ENCODE measurements at regions not wholly inside any gene's neighbourhood (a gene's known extent, or its start where the extent isn't known, plus 50 kb on each side); places are given as distances from the start of the nearest gene placed in this dataset.

DNA sequence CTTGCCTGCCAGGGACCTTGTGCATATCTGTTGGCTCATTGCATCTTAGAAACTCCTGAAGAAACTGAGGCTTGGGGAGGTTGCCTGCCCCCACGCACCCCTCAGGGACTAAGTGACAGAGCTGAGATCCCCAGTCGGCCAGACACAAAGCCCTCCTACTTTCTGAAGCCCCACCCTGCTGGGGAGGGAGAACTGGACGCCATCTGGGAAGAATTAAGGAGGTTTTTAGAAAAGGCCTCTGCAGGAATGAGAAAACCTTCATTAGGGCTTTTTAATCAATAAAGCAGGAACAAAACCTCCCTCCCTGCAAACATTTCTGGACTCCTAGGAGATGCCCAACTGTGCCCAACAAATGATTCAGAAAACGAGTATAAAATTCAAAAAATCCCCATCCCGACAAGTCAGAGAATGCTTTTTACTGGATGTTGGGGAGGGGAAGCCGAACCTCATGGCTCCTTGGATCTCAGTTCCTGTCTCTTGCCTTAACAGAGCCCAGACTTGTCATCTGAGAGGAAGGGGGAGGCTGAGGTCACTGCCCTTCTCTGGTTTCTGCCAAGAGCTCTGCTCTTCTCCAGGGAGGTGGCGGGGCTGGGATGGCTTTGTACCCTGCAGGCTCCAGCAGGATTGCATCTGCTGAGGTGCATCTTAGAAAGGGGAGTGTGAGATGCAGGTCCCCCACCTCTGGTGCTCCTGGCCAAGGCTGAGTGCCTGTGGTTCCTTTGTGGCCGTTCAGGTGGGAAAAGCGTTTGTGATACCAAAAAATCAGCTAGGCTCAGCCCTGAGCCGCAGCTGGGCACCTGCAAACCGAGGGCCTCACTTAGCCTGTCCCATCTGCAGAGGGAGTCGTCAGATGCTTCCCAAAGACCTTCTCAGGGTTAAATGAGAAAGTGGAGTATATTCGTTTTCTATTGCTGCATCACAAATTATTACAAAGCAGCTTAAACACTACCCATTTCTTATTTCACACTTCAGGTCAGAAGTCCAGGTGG is 142.4 kb downstream of the ZFP36L2 start:
- no peak for DNase-seq

DNA sequence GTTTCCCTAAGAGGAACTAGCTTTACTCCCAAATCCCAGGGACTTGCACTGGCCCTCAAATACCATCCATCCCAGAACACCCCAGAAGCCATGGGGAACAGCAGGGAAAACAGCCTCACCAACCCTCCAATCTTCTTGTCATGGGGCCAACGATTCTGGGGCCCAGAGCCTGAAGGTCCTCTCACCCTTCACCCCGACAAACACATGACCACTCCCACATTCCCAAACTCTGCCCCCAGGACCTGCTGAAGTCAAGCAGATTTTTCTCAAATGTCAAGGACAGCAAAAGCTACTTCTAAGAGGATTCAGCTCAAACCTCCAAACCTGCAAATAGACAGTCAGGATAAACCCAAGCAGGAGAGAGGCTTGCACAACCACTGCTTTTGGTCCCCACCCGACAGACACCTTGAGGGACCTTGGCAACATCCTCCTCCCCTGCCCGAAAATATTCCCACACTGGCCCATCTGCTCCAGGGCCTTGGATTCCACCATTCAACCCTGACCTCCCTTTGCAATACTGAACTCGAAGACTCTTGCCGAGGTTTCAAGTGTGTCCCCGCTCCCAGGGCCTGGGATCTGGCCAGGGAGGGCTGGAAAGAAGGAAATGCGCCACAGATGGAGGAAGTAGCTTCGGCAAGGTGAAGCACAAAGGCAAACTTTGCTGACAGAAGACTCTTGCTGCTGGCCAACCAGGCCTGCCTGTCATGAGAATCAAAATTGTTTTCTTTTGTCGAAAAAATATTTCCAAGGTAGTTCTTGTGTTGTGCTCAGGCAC is 143.3 kb downstream of the ZFP36L2 start:
- no peak for DNase-seq

DNA sequence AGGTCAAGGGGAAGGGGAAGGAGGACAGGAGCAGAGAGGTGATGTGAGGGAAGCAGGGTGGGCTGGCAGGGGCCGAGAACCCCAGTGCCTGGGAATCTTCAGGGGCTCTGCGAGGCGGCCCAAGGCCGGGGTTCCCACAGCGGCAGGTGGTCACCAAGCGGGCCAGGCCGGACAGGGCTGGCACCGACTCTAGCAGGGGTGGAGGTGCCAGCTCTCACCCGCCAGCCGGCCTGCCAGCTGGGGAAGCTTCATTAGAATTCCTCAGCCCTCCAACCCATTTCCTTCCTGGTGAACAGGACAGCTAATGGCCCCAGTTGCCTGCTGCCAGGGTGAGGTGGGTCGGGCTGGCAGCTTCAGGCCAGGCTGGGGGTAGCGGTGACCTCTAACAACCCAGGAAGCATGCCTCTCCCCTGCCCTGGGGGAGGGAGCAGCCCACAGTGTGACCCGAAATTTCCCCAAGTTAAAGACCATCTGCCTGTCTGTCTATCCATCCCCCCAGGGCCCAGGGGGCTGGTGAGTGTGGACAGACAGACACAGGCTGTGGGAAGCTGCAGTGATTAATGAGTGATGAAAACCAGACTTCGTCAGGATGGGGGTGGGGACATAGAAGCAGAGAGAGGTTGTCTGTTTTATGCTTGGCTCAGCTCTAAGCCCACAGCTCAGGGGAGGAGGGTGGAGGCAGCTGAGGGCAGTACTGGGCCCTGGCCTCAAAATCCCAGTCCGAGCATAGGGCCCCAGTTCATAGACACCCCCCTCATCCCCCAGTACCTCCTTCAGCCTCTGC is 144.1 kb downstream of the ZFP36L2 start:
- DNase-seq: no peak

DNA sequence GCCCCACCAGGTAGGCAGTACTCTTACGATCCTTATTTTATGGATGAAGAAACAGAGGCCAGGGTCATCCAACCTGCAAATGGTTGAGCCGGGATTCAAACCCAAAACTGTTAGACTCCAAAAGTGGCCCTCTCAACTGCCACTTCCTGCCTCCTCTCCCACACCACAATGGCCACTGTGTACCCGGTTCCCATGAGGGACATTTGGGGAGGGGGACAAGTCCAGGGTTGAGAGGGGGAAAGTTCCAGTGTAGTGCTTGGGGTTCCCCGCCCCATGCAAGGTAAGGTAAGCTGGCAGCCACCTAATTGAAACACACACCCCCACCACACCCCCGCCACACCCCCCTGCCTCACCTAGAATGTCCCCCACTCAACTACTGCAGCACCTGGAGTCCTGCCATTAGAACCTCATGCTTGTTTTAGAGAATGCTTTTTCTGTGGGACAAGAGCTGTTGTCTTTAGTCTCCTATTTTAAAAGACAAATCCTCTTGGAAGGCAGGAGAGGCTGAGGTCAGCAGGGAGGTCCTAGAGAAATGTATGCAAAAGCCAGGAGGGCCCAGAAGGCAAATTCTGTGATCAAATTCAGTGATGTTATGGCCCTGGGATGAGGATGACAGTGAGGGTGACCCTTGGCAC is 145.2 kb downstream of the ZFP36L2 start:
- no peak for DNase-seq

DNA sequence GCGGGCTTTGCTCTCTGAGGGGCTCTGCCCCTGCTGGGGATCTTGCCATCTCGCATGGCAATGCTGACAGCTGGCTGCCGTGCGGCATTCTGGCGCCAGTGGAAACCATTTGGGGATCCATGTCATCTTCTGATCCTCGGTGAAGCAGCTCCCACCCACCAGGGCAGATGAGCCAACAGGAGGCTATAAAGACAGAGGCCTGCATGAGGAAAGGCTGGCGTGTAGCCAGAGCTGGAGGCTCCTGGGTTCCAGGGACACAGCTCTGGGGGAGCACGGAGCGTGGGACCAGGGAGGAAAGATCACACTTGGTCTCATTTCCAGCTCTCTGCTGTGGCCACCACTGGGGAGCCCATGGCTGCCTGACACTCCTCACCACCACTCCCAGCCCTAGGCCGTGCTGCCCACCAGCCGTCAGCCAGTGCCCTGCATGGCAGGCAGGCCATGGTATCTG is 145.8 kb downstream of the ZFP36L2 start:
- DNase-seq: no peak

DNA sequence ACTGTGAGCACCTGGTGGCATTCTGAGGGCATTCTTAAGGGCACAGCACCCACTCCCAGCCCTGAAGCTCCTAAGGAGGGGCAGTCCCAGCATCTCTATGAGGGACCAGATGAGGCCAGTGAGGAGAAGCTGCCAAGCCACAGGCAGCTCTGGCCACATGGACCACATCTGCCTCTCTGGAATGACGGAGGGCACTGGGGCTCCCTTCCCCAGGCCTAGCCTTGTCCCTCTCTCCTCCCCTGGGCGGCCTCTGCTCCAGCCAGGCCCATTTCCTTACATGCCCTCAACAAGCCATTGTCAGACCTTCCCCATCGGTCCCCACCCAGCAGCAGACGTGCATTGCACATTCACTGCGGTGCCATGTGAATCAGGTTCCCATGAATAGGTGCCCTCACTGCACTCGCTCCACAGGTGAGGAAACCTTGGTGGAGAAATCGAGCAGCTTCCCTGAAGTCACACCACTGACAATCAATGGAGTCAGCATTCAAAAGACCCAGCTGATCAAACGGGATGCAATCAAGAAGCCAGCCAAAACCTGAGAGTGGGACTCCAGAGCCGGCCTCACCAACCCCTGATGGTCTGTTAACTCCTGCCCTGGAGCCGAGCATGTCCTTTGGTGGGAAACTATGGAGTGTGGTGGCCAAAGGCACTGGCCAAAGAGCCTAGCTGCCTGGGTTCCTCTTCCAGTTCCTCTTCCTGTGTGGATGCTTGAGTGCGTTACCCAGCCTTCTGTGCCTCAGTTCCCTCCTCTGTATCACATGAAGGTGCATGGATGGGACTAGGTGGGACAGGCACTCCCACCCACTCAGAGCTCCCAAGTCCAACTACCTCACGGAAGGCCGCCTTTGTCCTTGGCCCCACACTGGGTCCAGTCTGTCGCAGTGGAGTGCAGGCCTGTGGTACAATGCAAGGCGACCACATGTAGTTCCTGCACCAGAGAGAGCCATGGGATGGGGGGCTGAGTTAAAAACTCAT is 147.3 kb downstream of the ZFP36L2 start:
- DNase-seq: no peak

DNA sequence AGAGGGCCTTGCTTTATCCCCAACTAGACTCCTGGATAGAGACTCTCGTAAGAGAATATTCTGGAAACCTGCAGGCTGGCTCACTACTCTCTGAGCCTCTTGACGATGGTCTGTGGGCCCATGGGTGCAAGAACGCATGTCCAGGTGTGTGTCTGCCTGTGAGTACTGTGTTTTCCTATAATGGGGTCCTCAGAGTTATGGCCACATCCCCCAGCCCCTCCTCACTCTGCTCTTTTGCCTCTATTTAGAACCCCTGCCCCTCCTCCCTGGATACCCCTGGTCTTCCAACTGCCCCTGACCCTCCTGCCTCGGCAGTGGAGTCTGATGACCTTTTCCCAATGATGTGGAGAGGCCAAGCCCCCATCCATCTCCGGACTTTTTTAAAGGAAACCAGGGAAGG is 148.1 kb downstream of the ZFP36L2 start:
- no peak for DNase-seq

DNA sequence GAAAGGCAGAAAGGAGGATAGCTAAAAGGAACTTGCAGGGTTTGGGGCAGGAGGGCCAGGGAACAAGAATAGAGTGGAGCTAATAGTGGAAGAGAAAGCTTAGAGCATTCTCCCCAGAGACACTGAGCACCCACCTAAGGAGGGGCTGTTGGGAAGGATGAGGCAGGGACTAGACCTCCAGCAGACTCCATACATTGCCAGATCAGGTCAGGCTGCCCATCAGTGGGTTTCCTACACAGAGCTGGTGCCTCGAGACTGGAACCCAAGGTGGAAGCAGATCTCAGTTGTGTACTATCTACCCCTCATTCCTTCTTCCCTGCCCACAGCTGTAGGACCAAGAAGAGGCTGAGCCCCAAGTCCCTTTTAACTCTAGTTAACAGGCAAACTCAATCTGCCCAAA is 148.5 kb downstream of the ZFP36L2 start:
- DNase-seq: no peak

DNA sequence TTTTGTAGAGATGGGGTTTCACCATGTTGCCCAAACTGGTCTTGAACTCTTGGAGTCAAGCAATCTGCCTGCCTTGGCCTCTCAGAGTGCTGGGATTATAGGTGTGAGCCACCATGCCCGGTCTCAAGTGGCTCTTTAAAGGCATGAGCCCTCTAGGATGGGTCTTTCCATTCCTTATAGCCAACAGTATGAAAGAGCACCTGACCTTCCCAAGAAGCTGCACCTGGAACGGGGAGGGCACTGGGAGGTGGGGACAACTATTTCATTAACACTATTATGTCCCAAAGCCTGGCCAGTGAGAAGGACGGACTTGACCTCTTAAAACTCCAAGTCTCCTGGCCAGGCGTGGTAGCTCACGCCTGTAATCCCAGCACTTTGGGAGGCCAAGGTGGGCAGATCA is 149.7 kb downstream of the ZFP36L2 start:
- no peak for DNase-seq

DNA sequence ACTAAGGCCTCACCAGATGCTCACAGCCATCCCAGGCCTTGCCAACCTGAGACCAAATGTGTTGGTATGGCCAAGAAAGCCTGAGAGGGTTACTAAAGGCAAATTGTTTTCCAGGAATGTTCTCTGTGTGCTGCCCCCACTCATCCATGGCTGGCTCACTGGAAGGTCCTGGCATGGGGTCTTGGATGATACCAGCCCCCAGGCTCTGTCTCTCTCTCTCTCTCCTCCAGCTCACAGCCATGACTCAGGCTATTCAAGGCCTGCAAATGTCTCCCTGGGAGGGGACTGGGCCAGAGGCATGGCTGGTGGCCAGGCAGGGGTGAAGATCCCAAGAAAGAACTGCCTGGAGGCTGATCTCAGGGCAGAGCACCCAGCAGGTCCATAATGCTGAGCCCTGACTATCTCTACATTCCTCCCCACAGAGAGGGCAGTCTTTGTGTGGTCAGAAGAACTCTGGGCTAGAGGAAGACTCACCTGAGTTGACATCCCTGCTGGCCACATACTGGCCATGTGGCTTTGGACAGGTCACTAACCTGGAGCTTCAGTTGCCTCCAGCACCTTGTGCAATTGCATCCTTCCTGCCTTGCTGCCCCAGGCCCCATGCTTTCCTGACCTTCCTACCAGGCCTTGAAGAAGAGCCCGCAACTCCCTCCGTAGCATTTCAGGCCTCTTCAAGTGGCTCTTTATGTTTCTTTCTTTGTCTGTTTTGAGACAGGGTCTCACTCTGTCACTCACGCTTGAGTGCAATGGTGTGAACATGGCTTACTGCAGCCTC is 150.4 kb downstream of the ZFP36L2 start:
- DNase-seq: no peak

DNA sequence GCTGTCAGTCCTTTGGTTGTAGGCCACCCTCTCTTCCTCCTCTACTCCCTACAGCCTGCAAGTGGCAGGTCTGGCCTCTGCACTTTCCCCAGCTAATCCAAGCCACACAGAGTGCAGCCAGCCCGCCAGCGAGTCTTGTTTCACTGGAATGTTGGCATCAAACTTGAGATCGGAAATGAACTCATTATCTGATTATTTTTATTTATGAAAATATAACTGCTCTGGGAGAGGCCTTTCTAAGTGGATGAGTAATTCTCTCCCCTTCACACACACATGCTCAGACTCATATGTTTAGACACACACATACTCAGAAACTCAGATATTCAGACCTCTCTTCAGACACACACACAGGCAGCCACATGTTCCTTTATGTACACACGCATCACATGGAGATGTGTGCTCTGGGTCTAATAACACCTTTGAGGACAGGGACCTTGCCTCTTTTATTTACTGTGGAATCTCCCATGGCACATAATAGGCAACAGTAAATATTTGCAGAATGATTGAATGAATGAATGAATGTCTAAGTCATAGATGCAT is 151.3 kb downstream of the ZFP36L2 start:
- no peak for DNase-seq

DNA sequence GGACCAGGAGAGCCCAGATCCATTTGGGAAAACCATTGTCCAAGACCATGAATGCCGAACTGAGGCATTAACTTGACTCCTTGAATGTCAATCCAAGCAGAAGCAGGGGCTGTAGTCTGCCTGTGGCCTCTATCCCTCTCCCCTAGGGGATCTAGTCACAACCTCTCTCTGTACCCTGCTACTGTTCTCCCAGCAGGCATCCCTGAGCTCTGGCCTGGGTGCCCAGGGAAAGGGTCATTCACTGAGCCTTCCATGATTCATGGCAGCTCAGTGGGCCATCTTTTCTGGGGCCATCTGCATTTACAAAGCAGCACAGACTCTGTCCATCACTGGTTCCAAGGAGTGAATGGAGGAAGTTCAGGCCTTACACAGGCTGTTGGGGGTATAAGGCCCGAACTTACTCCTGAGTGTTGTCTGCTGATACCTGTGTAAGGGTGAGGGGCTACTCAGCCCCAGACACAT is 151.8 kb downstream of the ZFP36L2 start:
- DNase-seq: no peak

DNA sequence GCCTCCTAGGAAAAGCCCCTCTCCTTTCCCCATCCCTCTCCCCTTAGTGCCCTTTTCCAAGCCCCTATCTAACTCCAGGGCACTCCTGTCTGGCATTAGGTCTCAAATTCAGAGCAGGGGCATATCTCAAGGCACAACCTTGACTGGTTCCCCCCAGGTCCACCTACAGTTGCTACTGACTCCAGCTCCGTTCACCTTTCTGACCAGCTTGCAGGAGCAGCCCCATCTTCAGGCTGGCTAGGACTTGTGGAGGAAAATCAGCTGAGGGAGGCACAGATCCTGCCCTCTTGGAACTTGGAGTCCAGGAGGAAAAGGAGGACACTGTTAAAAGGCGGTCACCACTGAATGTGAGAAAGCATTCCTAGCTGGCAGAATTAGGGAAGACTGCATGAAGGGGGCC is 152.4 kb downstream of the ZFP36L2 start:
- no peak for DNase-seq

DNA sequence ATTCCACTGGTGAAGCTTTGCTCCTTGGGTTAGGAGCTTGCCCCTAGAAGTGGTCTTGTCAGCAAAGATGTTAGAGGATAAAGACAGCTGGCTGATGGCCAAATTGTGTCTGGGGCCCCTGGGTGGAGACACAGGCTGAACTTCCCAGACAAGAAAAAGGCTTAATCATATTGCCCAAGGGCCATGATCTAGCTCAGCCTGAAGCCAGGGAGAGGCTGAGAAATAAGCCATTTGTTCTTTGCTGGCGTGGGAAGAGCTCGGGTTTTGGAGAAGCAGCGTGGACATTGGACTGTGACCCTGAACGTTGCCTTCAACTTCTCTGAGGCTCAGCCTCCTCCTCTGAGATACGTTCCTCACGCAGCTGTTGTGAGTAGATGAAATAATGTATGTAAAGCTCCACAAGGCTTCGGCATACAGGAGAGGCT is 153.0 kb downstream of the ZFP36L2 start:
- no peak for DNase-seq

DNA sequence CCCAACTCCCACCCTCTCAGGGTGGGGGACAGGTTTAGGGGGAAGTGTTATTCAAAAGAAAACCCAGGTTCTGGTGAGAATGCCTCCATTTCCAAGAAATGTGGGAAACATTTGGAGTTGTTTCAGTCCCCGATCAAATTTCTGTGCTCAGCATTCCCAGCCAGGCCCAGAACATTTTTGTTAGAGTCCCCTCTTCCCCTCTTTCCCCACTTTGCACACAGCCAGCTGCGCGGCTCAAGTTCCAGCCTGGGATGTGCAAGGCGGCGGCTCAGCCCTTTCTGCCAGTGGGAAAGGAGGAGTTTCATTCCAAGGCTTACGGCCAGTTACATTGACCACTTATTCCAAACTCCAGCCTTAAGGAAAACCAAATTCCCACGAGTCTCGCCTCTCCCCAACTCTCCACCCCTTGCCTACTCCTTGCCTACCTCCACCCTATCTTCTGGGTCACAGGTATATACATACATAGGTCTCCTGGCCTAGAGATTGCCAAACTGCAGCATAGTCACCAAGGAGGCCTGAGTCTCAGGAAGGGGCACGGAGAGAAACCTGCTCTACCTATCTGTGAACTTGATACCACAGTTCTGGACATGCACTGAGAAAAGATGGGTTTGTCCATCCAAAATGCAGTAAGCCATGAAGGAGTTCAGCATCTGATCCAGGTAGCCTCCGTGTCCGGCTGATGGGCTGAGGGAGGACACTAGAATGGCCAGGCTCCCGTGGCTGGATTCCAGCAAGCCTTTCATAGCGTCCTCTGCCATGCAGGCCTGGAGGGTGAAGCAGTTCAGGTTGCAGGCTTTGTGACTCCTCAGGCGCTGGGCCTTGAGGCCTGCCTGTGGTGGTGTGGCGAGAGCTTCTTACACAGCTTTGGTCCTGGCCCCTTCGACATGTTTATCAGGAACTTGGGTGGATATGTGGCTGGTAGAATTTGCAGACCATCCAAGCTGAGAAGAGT is 154.5 kb downstream of the ZFP36L2 start:
- DNase-seq: no peak

DNA sequence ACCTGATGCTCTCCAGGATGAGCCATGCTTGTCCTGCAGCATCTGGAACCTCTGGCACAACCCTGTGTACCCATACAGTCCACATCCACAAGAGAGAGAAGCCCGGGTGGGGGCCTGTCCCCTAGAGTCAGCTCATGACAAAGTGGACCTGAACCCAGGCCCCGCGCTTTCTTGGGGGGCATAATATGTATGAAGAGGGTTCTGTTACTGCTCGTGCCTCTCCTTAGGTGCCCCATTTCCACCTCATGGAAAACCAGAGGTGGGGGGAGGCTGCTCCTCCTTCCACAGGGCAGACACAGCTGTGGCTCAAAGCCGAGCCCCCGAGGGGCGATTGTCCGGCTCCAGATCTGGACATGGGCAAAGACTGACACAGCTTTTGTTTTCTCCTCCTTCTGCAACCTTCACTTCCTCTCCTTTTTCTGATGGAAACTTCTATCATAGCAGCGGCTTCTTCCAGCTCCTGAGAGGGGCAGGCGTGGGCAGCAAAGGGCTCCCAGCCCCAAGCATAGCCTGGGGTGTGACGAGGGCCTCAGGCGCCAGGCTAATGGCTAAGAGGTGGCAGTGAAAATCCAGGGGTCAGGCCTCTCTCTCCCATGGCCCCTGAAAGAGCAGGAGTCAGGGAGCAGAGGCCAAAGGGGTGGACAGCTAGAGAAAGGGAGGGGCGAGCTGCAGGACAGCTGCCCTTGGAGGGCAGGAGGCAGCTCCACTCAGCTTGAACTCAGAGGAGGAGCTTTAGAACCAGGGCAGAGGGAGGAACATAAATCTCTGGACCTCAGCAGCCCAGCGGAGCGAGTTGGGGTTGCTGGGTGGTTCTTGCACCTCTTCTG is 155.5 kb downstream of the ZFP36L2 start:
- DNase-seq: no peak

DNA sequence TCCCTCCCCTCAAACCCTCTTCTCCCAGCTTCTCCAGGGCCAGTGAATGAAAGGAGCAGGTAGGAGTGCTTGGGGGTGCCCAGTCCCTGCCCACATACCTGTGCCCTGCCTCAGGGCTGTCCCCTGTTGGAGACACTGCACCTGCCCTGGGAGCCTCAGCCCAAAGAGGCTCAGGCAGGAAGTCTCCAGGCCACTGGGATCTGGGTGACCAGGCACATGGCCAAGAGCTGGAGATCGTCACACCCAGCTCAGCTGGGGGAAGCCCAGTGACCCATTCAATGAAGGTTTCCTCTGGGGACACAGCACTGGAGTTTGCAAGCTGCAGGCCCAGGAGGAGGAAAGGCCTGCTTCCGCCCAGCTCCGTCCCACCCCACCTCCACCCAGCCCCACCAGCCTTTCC is 156.4 kb downstream of the ZFP36L2 start:
- DNase-seq: no peak
